Retinal pigment epithelial cell (primary cell): ENCODE measurements at regions not wholly inside any gene's neighbourhood (a gene's known extent, or its start where the extent isn't known, plus 50 kb on each side); places are given as distances from the start of the nearest gene placed in this dataset.

Experiments
- DNase-seq: peaks from one replicate; pipeline ENCODE4 v3.0.0-alpha.2; 2010; ENCODE audit warnings: low read depth
- H3K4me3 ChIP-seq: 2 replicates; pipeline ENCODE4 v1.5.1; 2011; ENCODE audit warnings: mild to moderate bottlenecking, low read length, control low read depth, moderate library complexity
- CTCF ChIP-seq: conservative IDR thresholded peaks from 2 replicates; pipeline ENCODE4 v1.5.1; 2011; ENCODE audit warnings: low read depth, low read length, control low read depth, inconsistent platforms

GRCh38 chr9:90991953-90992352 is 190.3 kb downstream of the SYK start:
- TF ChIP-seq CTCF: no peak
- no peak overlapping the region for H3K4me3 ChIP-seq
- DNase-seq: no peak

GRCh38 chr9:90995516-90995915 is 193.9 kb downstream of the SYK start:
- TF ChIP-seq CTCF: no peak
- no peak for DNase-seq
- H3K4me3 ChIP-seq: no peak overlapping the region

- no peak for DNase-seq
- H3K4me3 ChIP-seq: no peak overlapping the region
- no peak for TF ChIP-seq CTCF
Measured at GRCh38 chr9:90996154-90997065, 194.8 kb downstream of the SYK start.

- no peak for DNase-seq
- no peak overlapping the region for H3K4me3 ChIP-seq
- no peak for TF ChIP-seq CTCF
Measured at GRCh38 chr9:90998573-90998972, 197.0 kb downstream of the SYK start.

GRCh38 chr9:90999425-91000397 is 198.1 kb downstream of the SYK start:
- no peak overlapping the region for H3K4me3 ChIP-seq
- no peak for TF ChIP-seq CTCF
- DNase-seq: no peak

- no peak for TF ChIP-seq CTCF
- H3K4me3 ChIP-seq: no peak overlapping the region
- DNase-seq: peak; percentile 54
Measured at GRCh38 chr9:91001146-91001611, 199.6 kb downstream of the SYK start.
